Activated B cell treated with CpG ODN at 0.5 μM for 24 hours (primary cell): ENCODE measurements at regions not wholly inside any gene's neighbourhood (a gene's known extent, or its start where the extent isn't known, plus 50 kb on each side); places are given as distances from the start of the nearest gene placed in this dataset.
"Not testable (repeated sequence)": the region's sequence is repeated elsewhere in the genome, so short reads cannot be mapped to it uniquely, and the experiment has no call there.

Source experiments
- ATAC-seq: fragments of 200-7000 bp; cut with Tn5 transposase; one replicate; pipeline ENCODE4 v1.10.0; 2021; ENCODE audit warnings: low read depth, mild to moderate bottlenecking, moderate library complexity
- CTCF ChIA-PET: fragments of 350-600 bp; sonication (Branson Sonifier 250); formaldehyde crosslinking; loops from one replicate; lab custom pipeline; 2021; ENCODE audit warnings: antibody characterized with exemption; lab: Charles Lee
- POLR2A ChIA-PET: fragments of 350-600 bp; sonication (Branson Sonifier 250); formaldehyde crosslinking; loops from one replicate; lab custom pipeline; 2021; ENCODE audit warnings: antibody characterized with exemption; lab: Charles Lee
- DNase-seq: peaks from one replicate; pipeline ENCODE4 v3.0.0; 2022
- H3K27ac Mint-ChIP-seq: one replicate; pipeline ENCODE4 v1.8.0; 2020; ENCODE audit warnings: mixed read lengths
- H3K27me3 Mint-ChIP-seq: one replicate; pipeline ENCODE4 v1.8.0; 2021; ENCODE audit warnings: mixed read lengths
- H3K36me3 Mint-ChIP-seq: one replicate; pipeline ENCODE4 v1.8.0; 2021; ENCODE audit warnings: low read depth, mixed read lengths
- H3K4me1 Mint-ChIP-seq: one replicate; pipeline ENCODE4 v1.8.0; 2021; ENCODE audit warnings: mixed read lengths
- H3K4me3 Mint-ChIP-seq: one replicate; pipeline ENCODE4 v1.8.0; 2020; ENCODE audit warnings: mild to moderate bottlenecking, mixed read lengths
- H3K9me3 Mint-ChIP-seq: one replicate; pipeline ENCODE4 v1.8.0; 2020; ENCODE audit warnings: mixed read lengths
- CTCF ChIP-seq: fragments of 200-600 bp; IDR thresholded peaks from one replicate; pipeline ENCODE4 v1.8.0; 2022; ENCODE audit warnings: antibody characterized with exemption, mild to moderate bottlenecking
- intact Hi-C: fragments of 100-400 bp; cut with micrococcal nuclease; formaldehyde crosslinking; loops from one replicate; pipeline ENCODE4 v1.15.1; 2024

DNA sequence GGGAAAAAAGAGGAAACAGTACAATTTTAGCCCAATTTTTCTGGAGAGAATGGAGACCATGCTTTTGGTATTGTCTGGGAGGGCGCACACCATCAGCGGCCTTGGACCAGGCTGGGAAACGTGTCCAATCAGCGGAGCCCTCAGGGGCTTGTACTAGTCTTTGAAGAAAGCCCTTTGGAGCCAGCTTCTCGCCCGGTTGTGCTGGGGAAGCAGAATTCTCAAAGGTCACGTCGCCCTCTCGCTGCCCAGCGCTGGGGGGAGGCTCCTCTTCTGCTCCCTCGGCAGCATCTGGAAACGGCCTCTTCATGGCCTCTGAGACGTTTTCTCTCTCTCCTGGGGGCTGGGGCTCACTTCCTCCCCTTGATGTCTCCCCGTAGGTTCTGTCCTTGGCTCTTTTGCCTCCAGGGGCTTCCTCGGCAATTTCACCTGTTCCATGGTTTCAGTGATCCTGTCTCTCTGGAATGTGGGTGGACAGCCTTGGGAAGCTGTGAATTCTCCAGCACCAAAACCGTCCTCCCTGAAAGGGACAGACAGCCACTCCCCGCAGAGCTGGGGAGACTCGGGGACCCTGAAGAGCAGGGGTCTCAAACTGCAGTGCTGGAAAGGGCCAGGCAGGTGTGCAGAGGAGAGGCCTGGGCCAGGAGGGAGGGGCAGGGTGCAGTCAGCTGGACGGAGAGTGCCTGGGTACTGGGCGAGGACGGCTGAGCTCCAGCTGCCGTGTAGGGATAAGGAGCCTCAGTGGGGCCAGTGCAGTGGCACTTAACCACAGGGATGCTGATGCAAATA is 80.2 kb downstream of the RPS6KA4 start:
- no peak for TF ChIP-seq CTCF
- POLR2A ChIA-PET = interaction anchor here (1.2 kb wide), 1 partner anchor 10 kb away, joined by 3 read pairs; no protein-coding TSS in a partner anchor
- H3K4me1 Mint-ChIP-seq = peaks cover 22% of the 10 kb centered on the region
- no peaks in the 10 kb centered on the region for H3K36me3 Mint-ChIP-seq
- H3K27me3 Mint-ChIP-seq = peaks cover 11% of the 10 kb centered on the region
- H3K4me3 Mint-ChIP-seq = no peak overlapping the region
- DNase-seq = no peak
- no peaks in the 10 kb centered on the region for H3K9me3 Mint-ChIP-seq
- intact Hi-C loops = no loop called here
- CTCF ChIA-PET = interaction anchor here (2.7 kb wide), 1 partner anchor 10 kb away, joined by 16 read pairs; no protein-coding TSS in a partner anchor
- no peak for ATAC-seq
- no peak overlapping the region for H3K27ac Mint-ChIP-seq

DNA sequence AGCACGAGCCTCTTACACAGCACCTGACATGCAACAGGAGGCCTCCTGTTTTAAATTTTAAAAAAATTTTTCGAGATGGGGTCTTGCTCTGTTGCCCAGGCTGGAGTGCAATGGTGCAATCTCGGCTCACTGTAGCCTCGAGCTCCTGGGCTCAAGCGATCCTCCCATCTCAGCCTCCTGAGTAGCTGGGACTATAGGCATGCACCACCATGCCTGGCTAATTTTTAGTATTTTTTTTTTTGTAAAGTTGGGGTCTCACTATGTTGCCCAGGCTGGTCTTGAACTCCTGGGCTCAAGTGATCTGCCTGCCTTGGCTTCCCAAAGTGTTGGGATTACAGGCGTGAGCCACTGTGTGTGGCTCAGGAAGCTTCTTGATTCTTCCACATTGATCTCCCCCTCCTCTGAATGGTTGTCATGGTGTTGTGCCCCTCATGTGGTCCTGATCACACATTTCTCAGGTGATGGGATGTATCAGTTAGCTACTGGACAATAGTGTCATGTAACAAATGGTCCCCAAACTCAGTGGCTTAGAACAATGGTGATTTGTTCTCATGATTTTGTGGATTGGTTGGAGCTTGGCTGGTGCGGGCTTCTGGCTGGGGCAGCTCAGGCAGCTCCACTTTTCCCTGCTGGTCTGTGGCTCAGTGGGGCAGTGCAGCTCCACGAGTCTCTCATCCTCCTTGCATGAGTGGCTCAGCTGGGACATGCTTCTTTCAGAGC is 81.0 kb downstream of the RPS6KA4 start:
- H3K27ac Mint-ChIP-seq, DNase-seq, H3K36me3 Mint-ChIP-seq, H3K4me3 Mint-ChIP-seq, H3K9me3 Mint-ChIP-seq, intact Hi-C loops, ATAC-seq: not testable (repeated sequence)
- ChIA-PET CTCF (interaction anchor here (0.7 to 2.7 kb wide), 2 partner anchors 9 to 13 kb away, joined by 3 to 16 read pairs; no protein-coding TSS in a partner anchor), POLR2A (interaction anchor here (0.7 kb wide), 1 partner anchor 321 kb away, joined by 3 read pairs; no protein-coding TSS in a partner anchor)
- Mint-ChIP-seq H3K27me3 (peaks cover 11% of the 10 kb centered on the region), H3K4me1 (peaks cover 25% of the 10 kb centered on the region)

DNA sequence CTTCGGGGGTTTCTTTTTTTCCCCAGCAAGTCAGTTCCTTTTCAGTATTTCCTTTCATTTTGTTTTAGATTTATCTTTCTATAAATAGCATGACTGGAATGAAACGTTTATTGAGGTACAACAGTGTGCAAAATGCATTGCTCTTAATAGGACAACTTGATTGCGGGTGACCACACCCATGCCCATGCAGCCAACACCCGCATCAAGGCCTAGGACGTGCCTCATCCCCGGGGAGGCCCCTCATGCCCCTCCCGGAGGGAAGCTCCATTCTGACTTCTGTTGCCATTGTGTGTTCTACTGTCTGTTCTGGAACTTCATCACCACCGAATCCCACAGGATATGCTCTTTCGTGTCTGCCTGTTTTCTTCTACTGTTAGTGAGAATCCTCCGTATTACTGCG is 82.2 kb downstream of the RPS6KA4 start:
- ChIA-PET CTCF (no interaction called here), POLR2A (no interaction called here)
- Mint-ChIP-seq H3K9me3 (no peaks in the 10 kb centered on the region), H3K27me3 (peaks cover 9% of the 10 kb centered on the region), H3K4me3 (no peak overlapping the region), H3K36me3 (no peaks in the 10 kb centered on the region), H3K27ac (no peak overlapping the region), H3K4me1 (peaks cover 25% of the 10 kb centered on the region)
- intact Hi-C loops = no loop called here
- TF ChIP-seq CTCF = no peak
- ATAC-seq (no peak), DNase-seq (no peak)

DNA sequence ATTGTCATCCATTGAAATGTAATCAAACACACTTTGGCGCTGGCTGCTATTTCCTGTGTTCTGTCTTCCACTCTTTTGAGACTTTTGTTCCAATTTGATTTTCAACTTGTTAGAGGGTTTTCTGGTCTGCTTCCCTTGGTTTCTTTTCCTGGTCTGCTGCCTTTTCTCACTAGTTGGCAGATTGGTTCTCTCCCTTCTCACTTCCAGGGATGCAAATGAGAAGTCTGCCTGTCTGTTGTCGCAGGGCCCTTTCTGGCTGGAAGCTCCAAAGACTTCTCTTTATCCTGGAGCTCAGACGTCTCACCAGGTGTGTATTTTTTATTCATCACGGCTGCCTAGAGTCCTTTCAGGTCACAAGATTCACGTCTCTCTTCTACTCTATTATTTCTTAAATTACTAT is 84.0 kb downstream of the RPS6KA4 start:
- intact Hi-C loops = no loop called here
- peaks cover 33% of the 10 kb centered on the region for H3K4me1 Mint-ChIP-seq
- CTCF ChIA-PET = no interaction called here
- POLR2A ChIA-PET = interaction anchor here (0.7 kb wide), 1 partner anchor 247 kb away, joined by 3 read pairs; no protein-coding TSS in a partner anchor
- no peaks in the 10 kb centered on the region for H3K36me3 Mint-ChIP-seq
- H3K9me3 Mint-ChIP-seq = no peaks in the 10 kb centered on the region
- no peak for DNase-seq
- ATAC-seq = no peak
- no peak overlapping the region for H3K4me3 Mint-ChIP-seq
- no peak for TF ChIP-seq CTCF
- H3K27ac Mint-ChIP-seq = no peak overlapping the region
- peaks cover 6% of the 10 kb centered on the region for H3K27me3 Mint-ChIP-seq

- ChIA-PET POLR2A (no interaction called here), CTCF (interaction anchor here (1.1 to 1.2 kb wide), 2 partner anchors 23 to 1601 kb away, joined by 3 read pairs; no protein-coding TSS in a partner anchor)
- ATAC-seq (no peak), DNase-seq (no peak)
- no peaks in the 10 kb centered on the region for H3K9me3 Mint-ChIP-seq
- no peak for TF ChIP-seq CTCF
- H3K27ac Mint-ChIP-seq = no peak overlapping the region
- no peaks in the 10 kb centered on the region for H3K36me3 Mint-ChIP-seq
- no peak overlapping the region for H3K4me3 Mint-ChIP-seq
- peaks cover 4% of the 10 kb centered on the region for H3K27me3 Mint-ChIP-seq
- H3K4me1 Mint-ChIP-seq = peaks cover 52% of the 10 kb centered on the region
- intact Hi-C loops = loop anchor here (5.0 kb wide), 1 partner anchor 88 kb away; the partner anchor contains the start of gene RPS6KA4
Observed at GRCh38 chr11:64444838-64445441, 86.0 kb downstream of the RPS6KA4 start.
